HCT116 (cell line): ENCODE measurements at regions not wholly inside any gene's neighbourhood (a gene's known extent, or its start where the extent isn't known, plus 50 kb on each side); places are given as distances from the start of the nearest gene placed in this dataset.

ENCODE experiments used
- ATAC-seq: fragments of 200-7000 bp; cut with Tn5 transposase; 2 replicates; pipeline ENCODE4 v1.9.1; 2020; ENCODE audit warnings: mild to moderate bottlenecking, moderate library complexity
- BruUV-seq: library from RNA; stranded (reverse); fragments of 400-500 nt; replicated peaks from 2 replicates; lab custom pipeline; 2021; lab: Mats Ljungman, UMichigan
- CTCF ChIA-PET: fragments of 300-600 bp; sonication (Branson Sonifier 250); formaldehyde crosslinking; loops from one replicate; lab custom pipeline; 2021; ENCODE audit warnings: antibody characterized with exemption; lab: Charles Lee
- POLR2A ChIA-PET: fragments of 300-600, 350-600 bp; sonication (Branson Sonifier 250); formaldehyde crosslinking; loops from one replicate; lab custom pipeline; 2021; ENCODE audit warnings: antibody characterized with exemption; lab: Charles Lee
- RAD21 ChIA-PET, 2 experiments: fragments of 300-600 bp; sonication (Branson Sonifier 250); formaldehyde crosslinking; loops; one replicate each; lab custom pipeline; 2023; ENCODE audit warnings: low total read pairs in 2 of 2; ENCODE audit not compliant: uncharacterized antibody in 2 of 2, unreplicated experiment in 2 of 2, low non-redundant PET in 1 of 2; lab: Charles Lee
- DNase-seq: peaks from one replicate; pipeline ENCODE4 v3.0.0-alpha.2; 2010; ENCODE audit warnings: low read depth, low spot score
- H2AFZ ChIP-seq: fragments of 200-600 bp; shearing (Covaris generic), sonication (generic); 2 replicates; pipeline ENCODE4 v1.6.1; 2017; ENCODE audit warnings: low read depth, mixed run types, mixed read lengths, antibody characterized with exemption, low read length; ENCODE audit not compliant: poor library complexity, severe bottlenecking
- H3K27ac ChIP-seq: 2 replicates; pipeline ENCODE4 v1.5.1; 2012; ENCODE audit warnings: low read depth, low read length
- H3K27me3 ChIP-seq: fragments of 200-600 bp; sonication (generic); 2 replicates; pipeline ENCODE4 v1.6.1; 2016; ENCODE audit warnings: mixed run types, low read length, mixed read lengths; ENCODE audit not compliant: insufficient read depth
- H3K36me3 ChIP-seq, 2 experiments: fragments of 200-500 bp in 1 of 2; fragments of 200-600 bp in 1 of 2; sonication (Bioruptor generic) in 1 of 2; sonication (generic) in 1 of 2; 2 replicates each; pipeline versions ENCODE4 v1.5.1 to v1.6.1; 2014 to 2016; ENCODE audit warnings: low read length in 2 of 2, inconsistent platforms in 1 of 2, mixed read lengths in 1 of 2, mixed run types in 1 of 2; ENCODE audit not compliant: insufficient read depth in 2 of 2, control insufficient read depth in 1 of 2
- H3K4me1 ChIP-seq, 2 experiments: fragments of 200-600 bp in 1 of 2; sonication (generic) in 1 of 2; 2 replicates each; pipeline versions ENCODE4 v1.5.1 to v1.6.1; 2012 to 2017; ENCODE audit warnings: low read length in 2 of 2, inconsistent platforms in 1 of 2, mild to moderate bottlenecking in 1 of 2, mixed read lengths in 1 of 2, mixed run types in 1 of 2, moderate library complexity in 1 of 2; ENCODE audit not compliant: insufficient read depth in 2 of 2, control insufficient read depth in 1 of 2
- H3K4me2 ChIP-seq: fragments of 200-600 bp; sonication (generic); 2 replicates; pipeline ENCODE4 v1.6.1; 2017; ENCODE audit warnings: mixed run types, low read length, mixed read lengths
- H3K4me3 ChIP-seq, 2 experiments: fragments of 200-600 bp in 1 of 2; sonication (generic) in 1 of 2; replicated peaks in 1 of 2; 2 replicates each; pipeline ENCODE4 v1.5.1; 2011 to 2016; ENCODE audit warnings: low read length in 2 of 2, control low read depth in 1 of 2, low read depth in 1 of 2, mild to moderate bottlenecking in 1 of 2, mixed read lengths in 1 of 2, mixed run types in 1 of 2
- H3K79me2 ChIP-seq: fragments of 200-600 bp; sonication (generic); 2 replicates; pipeline ENCODE4 v1.6.1; 2017; ENCODE audit warnings: mild to moderate bottlenecking, mixed run types, low read length, moderate library complexity, mixed read lengths; ENCODE audit not compliant: insufficient read depth
- H3K9ac ChIP-seq: fragments of 200-600 bp; sonication (generic); 2 replicates; pipeline ENCODE4 v1.6.1; 2016; ENCODE audit warnings: low read length, mixed read lengths
- H3K9me2 ChIP-seq: fragments of 200-600 bp; sonication (generic), shearing (Covaris generic); 2 replicates; pipeline ENCODE4 v1.6.1; 2017; ENCODE audit warnings: mixed run types, mild to moderate bottlenecking, moderate library complexity; ENCODE audit not compliant: insufficient read depth
- H3K9me3 ChIP-seq, 2 experiments: fragments of 200-500 bp in 1 of 2; fragments of 200-600 bp in 1 of 2; sonication (Bioruptor generic) in 1 of 2; sonication (generic) in 1 of 2; 2 replicates each; pipeline ENCODE4 v1.6.1; 2014 to 2017; ENCODE audit warnings: low read length in 2 of 2, mixed read lengths in 2 of 2, inconsistent platforms in 1 of 2, low read depth in 1 of 2, mild to moderate bottlenecking in 1 of 2, mixed run types in 1 of 2, moderate library complexity in 1 of 2; ENCODE audit not compliant: control insufficient read depth in 1 of 2, insufficient read depth in 1 of 2
- H4K20me1 ChIP-seq: fragments of 200-600 bp; sonication (generic), shearing (Covaris generic); 2 replicates; pipeline ENCODE4 v1.6.1; 2017; ENCODE audit warnings: mixed run types, mild to moderate bottlenecking, moderate library complexity; ENCODE audit not compliant: insufficient read depth
- ATF3 ChIP-seq: IDR thresholded peaks from 2 replicates; pipeline ENCODE4 v1.6.1; 2012
- CBX3 ChIP-seq: IDR thresholded peaks from 2 replicates; pipeline ENCODE4 v1.6.1; 2012; ENCODE audit warnings: low read depth
- CEBPB ChIP-seq: IDR thresholded peaks from 2 replicates; pipeline ENCODE4 v1.6.1; 2012; ENCODE audit warnings: low read depth
- CTCF ChIP-seq, 3 experiments: fragments of 200-600 bp in 1 of 3; sonication (generic) in 1 of 3; IDR thresholded peaks in 2 of 3; conservative IDR thresholded peaks in 1 of 3; 2 replicates each; pipeline ENCODE4 v1.5.1; 2012 to 2017; ENCODE audit warnings: low read depth in 2 of 3, low read length in 2 of 3, antibody characterized with exemption in 1 of 3, borderline replicate concordance in 1 of 3, control low read depth in 1 of 3, mild to moderate bottlenecking in 1 of 3, mixed read lengths in 1 of 3, mixed run types in 1 of 3, moderate library complexity in 1 of 3; ENCODE audit not compliant: insufficient read depth in 1 of 3
- EZH2 ChIP-seq: fragments of 200-600 bp; sonication (generic); IDR thresholded peaks from 2 replicates; pipeline ENCODE4 v1.6.1; 2017; ENCODE audit warnings: antibody characterized with exemption, mixed run types
- FOSL1 ChIP-seq: IDR thresholded peaks from 2 replicates; pipeline ENCODE4 v1.6.1; 2012; ENCODE audit warnings: low read depth
- JUND ChIP-seq: IDR thresholded peaks from 2 replicates; pipeline ENCODE4 v1.6.1; 2012
- MAX ChIP-seq: IDR thresholded peaks from 2 replicates; pipeline ENCODE4 v1.6.1; 2012
- POLR2A ChIP-seq: IDR thresholded peaks from 2 replicates; pipeline ENCODE4 v1.7.0; 2011; ENCODE audit warnings: borderline replicate concordance; ENCODE audit not compliant: insufficient read depth, insufficient read length; ENCODE audit errors: extremely low read depth
- POLR2AphosphoS5 ChIP-seq: IDR thresholded peaks from 2 replicates; pipeline ENCODE4 v1.6.1; 2011; ENCODE audit warnings: mild to moderate bottlenecking, low read depth, low read length, moderate library complexity
- RAD21 ChIP-seq: IDR thresholded peaks from 2 replicates; pipeline ENCODE4 v1.6.1; 2012; ENCODE audit warnings: low read depth, mild to moderate bottlenecking
- REST ChIP-seq: IDR thresholded peaks from 2 replicates; pipeline ENCODE4 v1.6.1; 2012; ENCODE audit warnings: low read depth
- SIN3A ChIP-seq: IDR thresholded peaks from 2 replicates; pipeline ENCODE4 v1.6.1; 2012; ENCODE audit warnings: low read depth
- SP1 ChIP-seq: IDR thresholded peaks from 2 replicates; pipeline ENCODE4 v1.6.1; 2012; ENCODE audit warnings: low read depth
- SRF ChIP-seq: IDR thresholded peaks from 2 replicates; pipeline ENCODE4 v1.6.1; 2012; ENCODE audit warnings: low read depth
- TCF7L2 ChIP-seq: IDR thresholded peaks from 2 replicates; pipeline ENCODE4 v1.7.0; 2011; ENCODE audit warnings: borderline replicate concordance, inconsistent platforms; ENCODE audit not compliant: insufficient read depth, insufficient read length; ENCODE audit errors: extremely low read depth
- YY1 ChIP-seq: IDR thresholded peaks from 2 replicates; pipeline ENCODE4 v1.6.1; 2011; ENCODE audit warnings: low read length, low read depth, moderate library complexity, mild to moderate bottlenecking; ENCODE audit not compliant: insufficient replicate concordance; ENCODE audit errors: extremely low read depth
- ZBTB33 ChIP-seq: IDR thresholded peaks from 2 replicates; pipeline ENCODE4 v1.6.1; 2011; ENCODE audit warnings: mild to moderate bottlenecking, low read length, moderate library complexity; ENCODE audit not compliant: insufficient replicate concordance; ENCODE audit errors: extremely low read depth
- ZFX ChIP-seq: fragments of 450-650 bp; IDR thresholded peaks from 2 replicates; pipeline ENCODE4 v1.6.1; 2017
- ZNF274 ChIP-seq: fragments of 200-500 bp; sonication (Bioruptor generic); IDR thresholded peaks from 2 replicates; pipeline ENCODE4 v1.6.1; 2014; ENCODE audit warnings: mild to moderate bottlenecking, low read depth, low read length, inconsistent platforms
- intact Hi-C: fragments of 100-400 bp; cut with micrococcal nuclease; formaldehyde crosslinking; loops from 2 replicates; pipeline ENCODE4 v1.10.0; 2022

- no peak for ATAC-seq
- Histone ChIP-seq H3K36me3 (no peaks in the 10 kb centered on the region), H3K9ac (no peak overlapping the region), H3K9me3 (peaks cover 17 to 24% of the 10 kb centered on the region in 2 experiments; a peak in 2 of 4 replicates), H3K79me2 (no peaks in the 10 kb centered on the region), H2AFZ (no peak overlapping the region), H3K4me2 (no peak overlapping the region), H3K4me1 (no peaks in the 10 kb centered on the region), H3K9me2 (no peaks in the 10 kb centered on the region), H3K27ac (no peak overlapping the region), H3K4me3 (no peak overlapping the region), H4K20me1 (no peaks in the 10 kb centered on the region), H3K27me3 (no peaks in the 10 kb centered on the region)
- ChIA-PET RAD21 (no interaction called here), CTCF (no interaction called here), POLR2A (no interaction called here)
- DNase-seq = no peak
- intact Hi-C loops = no loop called here
- TF ChIP-seq ATF3 (no peak), SRF (no peak), RAD21 (no peak), JUND (no peak), SIN3A (no peak), TCF7L2 (no peak), FOSL1 (no peak), CEBPB (no peak), ZFX (no peak), MAX (no peak), CTCF (IDR thresholded peaks at IDR 0.05 in 2 of 3, conservative IDR thresholded peaks at IDR 0.05 in 1 of 3; ENCODE audit: borderline replicate concordance in 1 of 3, insufficient read depth in 1 of 3, low read depth in 2 of 3, low read length in 2 of 3) (no peak), REST (no peak), CBX3 (no peak), POLR2A (no peak), SP1 (no peak), EZH2 (no peak), ZNF274 (no peak), ZBTB33 (no peak), YY1 (no peak), POLR2AphosphoS5 (no peak)
- no TSS peak for BruUV-seq
Observed at GRCh38 chr5:167140548-167141291, 1150.7 kb upstream of the WWC1 start.
